Jurkat, Clone E6-1 (cell line): ENCODE measurements at regions not wholly inside any gene's neighbourhood (a gene's known extent, or its start where the extent isn't known, plus 50 kb on each side); places are given as distances from the start of the nearest gene placed in this dataset.

Experiments used
- DNase-seq: peaks from one replicate; pipeline ENCODE4 v3.0.0-alpha.2; 2011; ENCODE audit warnings: low read depth, low spot score
- H3K4me3 ChIP-seq: 2 replicates; pipeline ENCODE4 v1.5.1; 2011; ENCODE audit warnings: mild to moderate bottlenecking, low read length, control low read depth, moderate library complexity

GRCh38 chr15:26382444-26383072, 390.3 kb downstream of the GABRB3 start:
- no peak overlapping the region for H3K4me3 ChIP-seq
- no peak for DNase-seq

DNA sequence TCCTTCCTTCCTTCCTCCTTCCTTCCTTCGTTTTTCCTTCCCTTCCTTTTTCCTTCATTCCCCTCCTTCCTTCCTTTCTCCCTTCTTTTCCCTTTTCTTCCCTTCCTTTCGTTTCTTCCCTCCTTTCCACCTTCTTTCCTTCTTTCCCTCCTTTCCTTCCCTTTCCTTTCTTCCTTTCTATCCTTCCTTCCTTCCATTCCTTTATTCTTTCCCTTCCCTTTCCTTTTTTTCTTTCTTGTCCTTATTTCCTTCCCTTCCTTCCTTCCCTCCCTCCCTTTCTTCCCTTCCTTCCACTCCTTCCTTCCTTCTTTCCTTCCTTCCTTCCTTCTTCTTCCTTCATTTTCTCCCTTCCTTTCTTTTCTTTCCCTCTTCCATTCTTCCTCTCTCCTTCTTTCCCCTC, 394.6 kb downstream of the GABRB3 start:
- DNase-seq, result no peak
- no peak overlapping the region for H3K4me3 ChIP-seq

- no peak overlapping the region for H3K4me3 ChIP-seq
- no peak for DNase-seq
Observed at GRCh38 chr15:26376243-26376642, 396.6 kb downstream of the GABRB3 start.

DNA sequence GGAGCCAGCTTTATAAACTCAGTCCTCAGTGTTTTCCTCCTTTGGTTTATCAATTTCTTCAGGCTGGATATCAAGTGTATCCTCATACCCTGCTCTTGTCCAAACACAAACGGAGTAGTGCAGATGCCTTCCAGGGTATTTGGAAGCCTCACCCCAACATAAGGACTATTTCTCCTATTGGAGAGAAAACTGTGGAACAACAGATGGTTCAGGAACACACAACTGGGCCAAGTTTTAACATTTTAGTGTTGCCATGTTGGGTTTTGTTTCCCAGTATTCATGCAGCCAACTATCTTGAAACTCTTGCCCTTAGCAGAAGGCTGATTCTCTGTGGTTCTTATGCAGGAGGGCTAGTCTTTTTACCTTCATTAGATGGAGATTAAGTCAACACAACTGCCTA, 398.1 kb downstream of the GABRB3 start:
- DNase-seq, result no peak
- no peak overlapping the region for H3K4me3 ChIP-seq

- no peak for DNase-seq
Observed at GRCh38 chr15:26372706-26373105, 400.2 kb downstream of the GABRB3 start.

GRCh38 chr15:26365077-26365476, 407.8 kb downstream of the GABRB3 start:
- H3K4me3 ChIP-seq, result no peak overlapping the region
- DNase-seq, result no peak

More at GRCh38 chr15:26372706-26373105, 400.2 kb downstream of the GABRB3 start:
- H3K4me3 ChIP-seq, result no peak overlapping the region

GRCh38 chr15:26359855-26360254, 413.0 kb downstream of the GABRB3 start:
- no peak overlapping the region for H3K4me3 ChIP-seq
- no peak for DNase-seq

GRCh38 chr15:26358708-26359107, 414.2 kb downstream of the GABRB3 start:
- H3K4me3 ChIP-seq, result no peak overlapping the region
- no peak for DNase-seq

DNA sequence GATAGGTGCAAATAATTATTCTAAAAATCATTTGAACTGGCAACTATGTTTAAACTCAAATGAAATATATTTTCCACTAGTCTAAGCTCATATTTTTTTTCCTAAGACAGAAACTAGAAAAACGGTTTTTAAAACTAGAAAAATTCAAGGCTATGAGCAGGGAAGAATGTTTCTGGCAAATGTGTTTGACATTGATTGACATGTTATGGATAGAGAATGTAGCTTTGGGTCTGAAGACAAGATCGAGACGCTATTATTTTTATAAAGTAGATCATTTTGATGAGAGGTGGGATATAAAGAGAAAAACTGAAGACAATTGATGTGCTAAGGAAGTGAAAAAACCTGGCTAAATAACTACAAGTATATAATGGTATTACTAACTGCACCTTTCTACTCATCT, 415.2 kb downstream of the GABRB3 start:
- DNase-seq, result no peak
- no peak overlapping the region for H3K4me3 ChIP-seq

- DNase-seq, result no peak
- no peak overlapping the region for H3K4me3 ChIP-seq
Observed at GRCh38 chr15:26355472-26356074, 417.3 kb downstream of the GABRB3 start.

DNA sequence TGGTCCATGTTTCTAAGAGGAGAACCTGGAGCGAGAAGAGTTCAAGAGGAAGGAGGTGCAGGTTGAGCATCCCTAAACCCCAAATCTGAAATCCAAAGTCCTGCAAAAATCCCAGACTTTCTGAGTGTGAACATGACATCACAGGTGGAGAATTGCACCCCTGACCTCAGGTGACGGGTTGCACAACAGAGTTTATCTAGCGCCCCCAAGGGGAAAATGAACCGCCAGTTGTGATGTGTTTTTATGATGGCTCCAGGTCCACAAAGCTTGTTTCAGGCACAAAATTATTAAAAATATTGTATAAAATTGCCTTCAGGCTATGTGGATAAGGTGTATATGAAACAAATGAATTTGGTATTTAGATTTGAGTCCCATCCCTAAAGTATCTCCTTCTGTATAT, 420.0 kb downstream of the GABRB3 start:
- no peak overlapping the region for H3K4me3 ChIP-seq
- no peak for DNase-seq

GRCh38 chr15:26352406-26352805, 420.5 kb downstream of the GABRB3 start:
- no peak for DNase-seq
- H3K4me3 ChIP-seq, result no peak overlapping the region

- H3K4me3 ChIP-seq, result no peak overlapping the region
- no peak for DNase-seq
Observed at GRCh38 chr15:26325495-26325894, 447.4 kb downstream of the GABRB3 start.

DNA sequence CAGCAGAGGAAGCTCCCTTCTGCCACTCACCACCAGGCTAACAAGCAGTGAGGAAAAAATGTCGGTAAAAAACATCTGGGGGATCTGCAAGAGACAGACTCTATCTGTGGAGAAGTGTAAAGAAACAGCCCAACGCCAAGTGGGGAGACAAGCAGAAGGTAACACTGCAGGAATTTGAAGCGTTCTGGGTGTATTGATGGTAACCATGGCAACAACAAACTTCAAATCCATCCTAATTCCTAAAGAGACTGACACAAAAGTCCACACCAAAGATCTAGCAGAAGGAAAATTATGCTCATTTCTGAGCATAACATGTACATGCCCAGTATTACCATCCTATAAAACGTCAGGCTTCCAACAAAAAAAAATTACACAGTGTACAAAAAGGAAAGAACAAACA, 449.3 kb downstream of the GABRB3 start:
- H3K4me3 ChIP-seq, result no peak overlapping the region
- no peak for DNase-seq

- no peak overlapping the region for H3K4me3 ChIP-seq
- no peak for DNase-seq
Observed at GRCh38 chr15:26318689-26319088, 454.2 kb downstream of the GABRB3 start.

DNA sequence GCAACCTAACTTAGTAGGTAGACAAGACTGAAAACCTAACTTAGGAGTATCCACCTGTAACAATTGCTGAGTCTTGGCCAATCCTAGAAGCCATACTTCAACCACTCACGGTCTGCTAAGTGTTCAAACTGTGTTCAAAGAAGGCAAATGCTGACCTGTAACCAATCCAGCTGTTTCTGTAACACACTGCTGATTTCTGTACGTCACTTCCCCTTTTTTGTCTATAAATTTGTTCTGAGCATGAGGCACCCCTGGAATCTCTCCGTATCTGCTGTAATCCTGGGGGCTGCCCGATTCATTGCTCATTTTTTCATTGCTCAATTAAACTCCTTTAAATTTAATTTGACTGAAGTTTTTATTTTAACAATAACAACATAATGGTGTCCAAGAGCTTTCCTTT, 451.4 kb upstream of the ATP10A start:
- DNase-seq, result no peak
- no peak overlapping the region for H3K4me3 ChIP-seq

DNA sequence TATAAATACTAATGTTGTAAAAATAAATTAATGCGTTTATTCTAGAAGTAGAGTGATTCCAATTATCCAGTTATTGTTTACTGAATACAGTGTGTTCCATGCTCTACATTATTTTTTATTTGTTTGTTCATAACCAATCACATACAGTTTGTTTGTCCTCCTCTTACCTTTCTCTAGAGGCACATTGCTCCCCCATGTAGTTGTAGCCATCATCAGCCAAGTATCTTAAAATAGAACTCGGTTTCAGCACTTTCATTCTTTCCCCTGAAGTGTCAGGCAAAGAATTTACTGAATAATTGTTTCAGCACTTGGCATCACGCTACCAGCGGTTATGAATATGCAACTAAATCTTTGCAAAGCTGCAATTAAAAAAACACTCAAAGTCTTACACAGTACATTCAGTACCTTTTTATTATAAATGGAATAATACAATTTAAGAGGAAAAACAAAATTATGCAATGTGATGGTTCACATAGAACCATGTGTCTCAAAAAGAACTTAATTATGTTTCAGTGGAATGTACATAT, 448.6 kb upstream of the ATP10A start:
- no peak for DNase-seq
- no peak overlapping the region for H3K4me3 ChIP-seq

DNA sequence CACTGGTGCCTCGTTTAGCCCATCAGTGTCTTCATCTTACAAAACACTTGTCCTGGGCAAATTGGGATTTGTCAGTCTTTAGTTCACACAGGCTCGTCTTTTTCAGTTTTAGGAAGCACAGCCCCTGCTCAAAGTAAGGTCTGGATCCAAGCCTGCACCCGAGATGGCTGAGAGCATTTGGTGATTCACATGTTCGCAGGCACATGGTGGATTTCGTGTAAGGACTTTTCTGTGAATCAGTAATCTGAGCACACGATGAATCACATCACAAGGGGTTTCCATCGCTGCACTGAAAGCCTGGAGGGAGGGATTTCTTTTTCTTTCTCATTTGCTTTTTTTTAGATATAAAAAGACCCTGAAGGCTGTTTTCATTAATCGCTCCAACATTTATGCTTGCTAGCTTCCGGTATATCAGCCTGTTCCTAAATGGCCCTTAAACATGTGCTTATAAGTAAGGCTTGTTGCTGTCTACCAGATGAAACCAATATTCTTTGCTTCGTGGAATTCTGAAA, 435.6 kb upstream of the ATP10A start:
- DNase-seq, result no peak
- H3K4me3 ChIP-seq, result no peak overlapping the region

DNA sequence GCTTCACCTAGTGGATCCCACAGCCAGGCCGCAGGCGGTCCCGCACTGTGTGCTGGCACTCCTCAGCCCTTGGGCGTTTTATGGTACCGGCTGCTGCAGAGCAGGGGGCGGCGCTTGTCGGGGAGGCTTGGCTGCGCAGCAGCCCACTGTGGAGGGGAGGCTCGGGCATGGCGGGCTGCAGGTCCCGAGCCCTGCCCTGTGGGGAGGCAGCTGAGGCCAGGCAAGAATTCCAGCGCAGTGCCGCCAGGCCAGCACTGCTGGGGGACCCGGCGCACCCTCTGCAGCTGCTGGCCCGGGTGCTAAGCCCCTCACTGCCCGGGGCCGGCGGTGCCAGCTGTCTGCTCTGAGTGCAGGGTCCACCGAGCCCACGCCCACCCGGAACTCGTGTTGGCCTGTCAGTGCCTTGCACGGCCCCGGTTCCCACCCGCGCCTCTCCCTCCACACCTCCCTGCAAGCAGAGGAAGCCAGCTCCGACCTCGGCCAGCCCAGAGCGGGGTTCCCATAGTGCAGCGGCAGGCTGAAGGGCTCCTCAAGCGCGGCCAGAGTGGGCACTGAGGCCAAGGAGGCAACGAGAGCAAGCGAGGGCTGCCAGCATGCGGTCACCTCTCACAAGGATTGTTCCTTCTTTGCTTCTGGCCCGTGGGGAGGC, 435.0 kb upstream of the ATP10A start:
- H3K4me3 ChIP-seq, result no peak overlapping the region
- no peak for DNase-seq

DNA sequence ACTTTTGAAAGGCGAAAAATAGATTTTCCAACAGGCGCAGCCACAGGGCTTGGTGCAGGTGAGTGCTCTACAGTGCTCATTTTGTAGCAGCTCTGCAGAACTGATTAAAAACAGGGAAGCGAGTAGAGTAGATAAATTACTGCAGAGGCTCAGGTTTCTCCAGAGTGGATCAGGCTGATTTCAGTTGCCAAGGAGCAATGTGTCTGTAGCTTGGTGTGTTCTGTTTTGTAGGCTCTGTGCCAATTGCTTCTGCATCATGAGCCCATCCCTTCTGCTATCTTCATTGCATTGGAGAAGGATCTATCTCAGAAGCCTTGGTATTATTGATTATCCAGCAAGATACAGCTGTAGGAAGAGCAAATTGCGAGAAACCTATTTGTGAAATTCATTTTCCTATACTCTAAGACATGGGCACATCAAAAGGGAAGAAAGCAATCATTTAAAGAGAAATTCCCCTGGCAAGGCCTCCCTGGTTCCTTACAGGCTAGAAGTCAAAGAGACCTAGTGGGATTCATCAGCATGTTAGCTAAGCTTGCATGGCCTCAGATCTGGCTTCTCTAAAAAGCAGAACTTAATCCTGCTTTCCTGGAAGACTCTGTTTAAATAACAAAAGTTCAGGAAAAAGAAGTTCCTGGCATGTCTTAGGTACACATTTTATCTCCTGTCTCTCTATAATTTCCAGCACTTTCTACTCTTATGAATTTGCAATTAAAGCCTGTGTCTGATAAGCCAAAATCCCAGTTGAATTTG, 432.4 kb upstream of the ATP10A start:
- H3K4me3 ChIP-seq, result no peak overlapping the region
- no peak for DNase-seq
